ENCODE measurements at regions not wholly inside any gene's neighbourhood (a gene's known extent, or its start where the extent isn't known, plus 50 kb on each side); places are given as distances from the start of the nearest gene placed in this dataset.

GRCh38 chr2:196587739-196588138 is 51.8 kb upstream of the CCDC150 start:
- H3K9me3 Mint-ChIP-seq = no peaks in the 10 kb centered on the region
- TF ChIP-seq, protein P1, sequence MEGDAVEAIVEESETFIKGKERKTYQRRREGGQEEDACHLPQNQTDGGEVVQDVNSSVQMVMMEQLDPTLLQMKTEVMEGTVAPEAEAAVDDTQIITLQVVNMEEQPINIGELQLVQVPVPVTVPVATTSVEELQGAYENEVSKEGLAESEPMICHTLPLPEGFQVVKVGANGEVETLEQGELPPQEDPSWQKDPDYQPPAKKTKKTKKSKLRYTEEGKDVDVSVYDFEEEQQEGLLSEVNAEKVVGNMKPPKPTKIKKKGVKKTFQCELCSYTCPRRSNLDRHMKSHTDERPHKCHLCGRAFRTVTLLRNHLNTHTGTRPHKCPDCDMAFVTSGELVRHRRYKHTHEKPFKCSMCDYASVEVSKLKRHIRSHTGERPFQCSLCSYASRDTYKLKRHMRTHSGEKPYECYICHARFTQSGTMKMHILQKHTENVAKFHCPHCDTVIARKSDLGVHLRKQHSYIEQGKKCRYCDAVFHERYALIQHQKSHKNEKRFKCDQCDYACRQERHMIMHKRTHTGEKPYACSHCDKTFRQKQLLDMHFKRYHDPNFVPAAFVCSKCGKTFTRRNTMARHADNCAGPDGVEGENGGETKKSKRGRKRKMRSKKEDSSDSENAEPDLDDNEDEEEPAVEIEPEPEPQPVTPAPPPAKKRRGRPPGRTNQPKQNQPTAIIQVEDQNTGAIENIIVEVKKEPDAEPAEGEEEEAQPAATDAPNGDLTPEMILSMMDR (conservative IDR thresholded peaks at IDR 0.05) = no peak
- H3K27me3 Mint-ChIP-seq (ENCODE audit: low read depth) = no peaks in the 10 kb centered on the region
- no peaks in the 10 kb centered on the region for H3K36me3 Mint-ChIP-seq (ENCODE audit: low read depth)
- no peak overlapping the region for H3K4me3 Mint-ChIP-seq
- peaks cover 33% of the 10 kb centered on the region for H3K4me1 Mint-ChIP-seq
- H3K27ac Mint-ChIP-seq (ENCODE audit: unreplicated experiment) = no peak overlapping the region
- DNase-seq (ENCODE audit: low read depth, low spot score) = no peak

DNA sequence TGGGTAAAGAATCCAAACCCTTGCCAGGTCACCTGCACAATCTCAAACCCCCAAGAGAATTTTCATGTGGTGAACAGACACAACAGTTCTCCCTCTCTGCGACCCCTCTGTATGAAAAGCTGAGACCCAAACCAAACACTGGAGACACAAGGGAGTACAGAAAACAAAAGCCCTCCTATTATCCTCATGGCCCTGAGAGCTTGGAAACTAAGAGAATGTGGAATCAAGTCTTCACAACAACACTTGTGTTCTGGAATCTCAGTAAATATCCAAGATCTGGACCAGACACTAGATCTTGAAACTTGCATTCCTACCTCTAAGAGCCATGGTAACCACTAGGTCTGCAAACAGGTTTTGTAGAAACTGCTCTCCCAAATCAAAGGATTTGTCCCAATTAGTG is 50.1 kb upstream of the CCDC150 start:
- H3K27ac Mint-ChIP-seq (ENCODE audit: unreplicated experiment) = no peak overlapping the region
- H3K36me3 Mint-ChIP-seq (ENCODE audit: low read depth) = no peaks in the 10 kb centered on the region
- peaks cover 43% of the 10 kb centered on the region for H3K4me1 Mint-ChIP-seq
- TF ChIP-seq, protein P1 (conservative IDR thresholded peaks at IDR 0.05) = no peak
- peak overlapping the region; percentile 54 for H3K4me3 Mint-ChIP-seq
- peaks cover 2% of the 10 kb centered on the region for H3K27me3 Mint-ChIP-seq (ENCODE audit: low read depth)
- no peaks in the 10 kb centered on the region for H3K9me3 Mint-ChIP-seq
- no peak for DNase-seq (ENCODE audit: low read depth, low spot score)
